SIG-M5 treated with dmso at 0.1 percent for 504 hours (cell line): ENCODE measurements at regions not wholly inside any gene's neighbourhood (a gene's known extent, or its start where the extent isn't known, plus 50 kb on each side); places are given as distances from the start of the nearest gene placed in this dataset.
A peak's percentile ranks its signal among the peaks of the same experiment; 100 is the strongest.
"Not testable (repeated sequence)": the region's sequence is repeated elsewhere in the genome, so short reads cannot be mapped to it uniquely, and the experiment has no call there.

Source experiments
- DNase-seq: peaks from one replicate; lab custom pipeline; 2025; ENCODE audit not compliant: unreplicated experiment; lab: John Stamatoyannopoulos, UW

GRCh38 chrX:128805236-128805635 lies 718.1 kb downstream of the SMARCA1 start:
- no peak for DNase-seq

GRCh38 chrX:128804828-128805227 lies 718.5 kb downstream of the SMARCA1 start:
- no peak for DNase-seq

DNA sequence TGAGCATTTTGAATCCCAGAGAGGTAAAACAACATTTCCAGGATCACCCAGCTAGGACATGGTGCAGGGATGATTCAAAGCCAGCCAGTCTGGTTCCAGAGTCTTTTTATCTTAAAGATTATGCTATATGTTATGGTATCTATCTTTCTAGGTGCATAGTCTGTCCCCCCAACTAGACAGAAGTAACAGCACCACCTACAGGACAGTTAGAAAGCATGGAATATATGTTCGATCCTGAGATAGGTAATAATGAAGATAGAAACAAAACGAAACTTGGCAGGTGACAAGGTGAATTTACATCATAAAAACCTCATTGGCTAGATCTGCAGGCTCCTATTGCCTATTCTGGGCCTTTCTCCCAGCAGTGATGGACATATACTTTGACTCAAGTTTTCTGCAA lies 723.2 kb downstream of the SMARCA1 start:
- DNase-seq, result no peak

- not testable (repeated sequence) for DNase-seq
Observed at GRCh38 chrX:128783139-128783538, 730.9 kb upstream of the ACTRT1 start.

DNA sequence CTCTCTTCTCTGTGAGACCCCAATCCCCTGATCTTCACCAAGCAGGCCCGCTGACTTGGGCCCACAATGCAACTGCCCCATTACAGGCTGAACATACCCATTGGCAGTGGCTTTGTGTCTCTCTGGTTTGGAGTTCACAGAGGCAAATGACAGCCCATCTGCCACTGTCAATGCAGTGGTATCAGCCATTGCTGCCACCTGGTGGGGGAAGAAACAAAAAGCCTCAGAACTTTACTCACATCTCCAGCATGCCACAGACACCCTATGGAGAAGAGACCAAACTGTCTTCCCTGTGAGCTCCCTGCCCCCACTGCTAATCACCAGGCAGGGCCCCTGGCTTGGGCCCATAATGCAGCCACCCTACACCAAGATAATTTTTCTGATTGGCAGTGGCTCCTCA lies 729.3 kb upstream of the ACTRT1 start:
- peak; percentile 4 for DNase-seq

GRCh38 chrX:128780934-128781333 lies 728.7 kb upstream of the ACTRT1 start:
- no peak for DNase-seq

DNA sequence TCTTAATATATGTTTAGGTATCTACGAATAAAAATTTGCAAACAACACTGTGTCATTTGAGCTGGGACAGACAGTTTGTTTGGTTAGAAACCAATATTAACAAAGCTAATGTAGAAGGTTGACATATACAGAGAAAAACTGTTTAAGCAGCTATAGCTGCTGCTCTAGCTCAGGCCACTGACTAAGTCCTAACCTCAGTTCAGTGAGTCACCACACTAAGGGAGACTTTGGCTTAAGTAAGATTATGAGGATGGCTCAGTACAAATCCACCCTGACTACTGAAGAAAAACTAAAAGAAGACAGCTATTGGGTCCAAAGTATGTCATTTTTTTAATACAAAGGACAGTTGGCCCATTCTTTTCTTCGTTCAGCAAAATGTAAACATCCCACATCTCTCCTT lies 717.3 kb upstream of the ACTRT1 start:
- no peak for DNase-seq

- DNase-seq, result no peak
Observed at GRCh38 chrX:128759745-128760144, 707.5 kb upstream of the ACTRT1 start.

GRCh38 chrX:128759177-128759576 lies 707.0 kb upstream of the ACTRT1 start:
- DNase-seq, result no peak

DNA sequence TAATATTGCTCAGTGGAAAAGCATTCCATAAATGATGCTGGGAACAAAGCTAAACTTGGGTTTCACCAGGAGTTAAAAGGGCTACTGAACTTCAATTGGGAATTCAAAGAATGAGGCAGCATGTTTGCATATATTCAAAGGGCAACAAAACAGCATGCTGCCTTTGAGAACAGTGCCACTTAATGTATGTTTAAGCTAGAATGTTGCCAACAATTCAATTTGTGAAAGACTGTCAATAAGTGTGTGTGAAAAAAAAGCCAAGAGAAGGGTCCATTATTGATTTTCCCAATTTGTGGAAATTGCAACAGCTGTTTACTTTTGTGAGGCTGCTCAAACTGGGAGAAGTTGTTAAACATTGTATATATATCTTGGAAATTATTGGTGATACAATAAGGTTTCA lies 701.9 kb upstream of the ACTRT1 start:
- DNase-seq, result no peak

- no peak for DNase-seq
Observed at GRCh38 chrX:128739539-128739938, 687.3 kb upstream of the ACTRT1 start.

GRCh38 chrX:128728943-128729342 lies 676.7 kb upstream of the ACTRT1 start:
- no peak for DNase-seq

DNA sequence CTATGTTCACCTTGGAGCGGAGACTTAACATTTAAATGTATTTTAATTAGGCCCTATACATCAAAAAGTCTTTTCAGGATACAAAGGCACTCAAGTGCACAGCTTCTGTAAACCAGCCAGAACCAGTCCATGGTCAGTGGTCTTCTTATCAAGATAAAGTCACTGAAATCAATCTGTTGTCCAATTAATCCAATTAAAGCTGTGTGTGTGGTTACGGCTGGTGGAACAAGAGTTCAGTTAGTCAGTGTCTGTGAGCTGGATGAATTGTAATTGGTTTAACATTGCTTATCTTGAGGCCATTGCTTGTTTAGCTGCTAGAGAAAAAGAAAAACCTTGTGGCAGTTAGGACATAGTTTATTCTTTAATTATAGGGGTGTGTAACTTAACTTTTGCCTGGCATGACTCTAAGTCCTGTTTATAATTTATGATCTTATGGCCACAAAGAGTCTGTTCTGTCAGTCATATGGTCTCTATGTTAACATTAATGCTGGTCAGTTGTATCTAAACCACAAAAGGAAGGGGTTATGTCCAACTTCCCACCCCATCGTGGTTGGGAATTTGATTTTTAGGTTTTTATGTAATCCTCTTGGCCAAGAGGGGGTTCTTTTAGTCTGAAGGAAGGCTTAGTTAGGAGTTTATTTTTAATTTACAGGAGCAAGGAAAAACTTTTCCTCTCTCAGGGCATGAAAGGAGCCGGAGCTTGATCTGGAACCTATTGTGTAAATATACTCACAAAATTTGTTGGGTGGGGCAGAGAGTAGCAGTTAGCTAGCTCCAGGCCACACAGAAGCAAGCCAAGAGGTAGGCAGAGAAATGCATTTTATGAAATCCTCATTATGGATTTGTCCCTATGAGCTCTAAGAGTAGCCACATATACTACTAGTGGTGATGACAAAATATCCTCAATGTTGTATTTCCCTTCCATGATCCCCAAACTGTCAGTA lies 665.7 kb upstream of the ACTRT1 start:
- DNase-seq, result no peak

GRCh38 chrX:128714425-128714824 lies 662.2 kb upstream of the ACTRT1 start:
- DNase-seq, result no peak

DNA sequence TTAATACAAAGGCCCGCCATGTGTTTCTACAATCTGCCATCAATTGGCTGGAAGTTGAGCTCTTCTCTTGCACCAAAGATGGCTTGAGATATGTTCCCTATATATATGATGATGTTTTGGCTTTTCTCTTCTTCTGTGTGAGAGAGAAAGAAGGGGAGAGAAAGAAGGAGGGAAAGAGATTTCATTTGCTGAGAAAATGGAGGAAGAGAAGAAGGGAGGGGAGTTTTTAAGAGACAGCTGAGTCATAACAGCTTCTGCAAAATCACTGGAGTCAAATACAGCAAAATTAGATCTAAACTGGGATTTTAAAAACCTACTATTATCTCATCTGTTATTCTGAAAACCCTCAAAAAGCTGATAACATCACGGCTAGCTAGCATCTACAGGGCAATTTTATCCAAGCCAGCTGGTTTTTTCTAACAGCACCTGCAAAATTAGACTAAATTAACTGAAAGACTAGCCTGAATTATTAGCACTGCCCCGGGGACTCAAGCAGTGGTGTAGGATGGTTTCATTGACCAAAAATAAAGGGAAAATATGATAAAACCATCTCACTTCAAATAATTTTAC lies 647.6 kb upstream of the ACTRT1 start:
- no peak for DNase-seq

GRCh38 chrX:128698573-128699181 lies 646.5 kb upstream of the ACTRT1 start:
- DNase-seq, result no peak

DNA sequence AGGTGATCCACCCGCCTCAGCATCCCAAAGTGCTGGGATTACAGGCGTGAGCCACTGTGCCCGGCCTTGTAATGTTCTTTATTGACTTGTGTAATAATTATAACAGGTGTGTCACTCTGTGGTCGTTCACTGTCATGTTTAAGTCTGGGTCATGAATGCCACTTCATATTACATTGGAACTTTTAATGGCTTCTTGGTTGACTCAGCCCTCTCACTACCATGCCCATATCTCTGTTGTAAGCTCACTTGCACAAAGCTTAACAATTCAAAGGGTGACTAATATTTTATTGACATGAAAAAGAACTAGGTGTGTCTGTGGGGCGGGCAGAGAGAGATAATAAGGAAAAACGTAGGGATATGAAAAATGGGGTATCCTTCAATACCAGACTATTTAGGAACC lies 639.7 kb upstream of the ACTRT1 start:
- no peak for DNase-seq

DNA sequence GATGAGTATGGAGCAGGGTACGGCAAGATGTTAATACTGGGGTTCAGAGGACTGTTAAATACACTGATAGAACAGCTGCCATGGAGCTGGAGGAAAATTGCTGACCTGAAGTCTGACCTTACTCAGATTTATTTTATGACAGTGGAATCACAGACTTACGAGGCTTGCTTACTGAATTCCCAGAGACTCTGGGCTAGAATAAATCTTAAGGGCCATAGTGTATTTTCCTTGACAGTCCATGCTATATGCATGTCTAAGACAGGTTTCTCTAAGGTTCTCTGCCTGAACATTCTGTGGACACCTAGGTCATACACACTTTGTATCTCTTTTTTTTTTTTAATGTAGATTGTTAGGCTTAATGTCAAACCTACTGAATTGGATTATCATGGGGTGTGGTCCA lies 633.2 kb upstream of the ACTRT1 start:
- no peak for DNase-seq

- DNase-seq, result no peak
Observed at GRCh38 chrX:128676651-128677050, 624.4 kb upstream of the ACTRT1 start.

GRCh38 chrX:128674326-128675086 lies 622.3 kb upstream of the ACTRT1 start:
- DNase-seq, result not testable (repeated sequence)

DNA sequence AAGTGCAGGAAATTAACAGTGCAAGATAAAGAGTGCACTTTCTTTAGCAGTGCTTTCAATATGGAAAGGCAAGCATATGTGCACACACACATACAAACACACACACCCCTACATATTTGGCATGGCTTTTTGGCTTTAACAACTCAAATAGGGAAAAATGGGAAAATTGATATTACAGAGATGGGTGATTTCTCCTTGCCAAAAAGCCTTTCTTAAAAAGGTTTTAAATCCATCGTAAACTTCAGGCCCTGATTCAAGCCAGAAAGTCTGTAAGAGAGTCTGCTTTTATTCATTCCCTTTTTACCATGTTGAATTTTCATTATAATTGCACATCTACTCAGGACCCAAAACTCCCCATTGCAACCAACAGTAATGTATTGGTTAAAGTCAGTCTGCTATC lies 612.0 kb upstream of the ACTRT1 start:
- DNase-seq, result no peak
